GM10266 (cell line): ENCODE measurements at regions not wholly inside any gene's neighbourhood (a gene's known extent, or its start where the extent isn't known, plus 50 kb on each side); places are given as distances from the start of the nearest gene placed in this dataset.

Source experiments
- DNase-seq: peaks from one replicate; pipeline ENCODE4 v3.0.0; 2012; ENCODE audit errors: extremely low spot score
- TF ChIP-seq, protein P1 (sequence below): IDR thresholded peaks from 2 replicates; pipeline ENCODE4 v1.5.1; 2012; ENCODE audit warnings: mild to moderate bottlenecking, low read depth; ENCODE audit not compliant: control insufficient read depth, insufficient read depth; ENCODE audit errors: missing control alignments

- DNase-seq: no peak
These were observed 50.5 kb upstream of the ZNF438 start for GRCh38 chr10:31081937-31082840.

GRCh38 chr10:31083765-31084184, 52.1 kb upstream of the ZNF438 start:
- peak; percentile 50 for DNase-seq
- TF ChIP-seq, protein P1, sequence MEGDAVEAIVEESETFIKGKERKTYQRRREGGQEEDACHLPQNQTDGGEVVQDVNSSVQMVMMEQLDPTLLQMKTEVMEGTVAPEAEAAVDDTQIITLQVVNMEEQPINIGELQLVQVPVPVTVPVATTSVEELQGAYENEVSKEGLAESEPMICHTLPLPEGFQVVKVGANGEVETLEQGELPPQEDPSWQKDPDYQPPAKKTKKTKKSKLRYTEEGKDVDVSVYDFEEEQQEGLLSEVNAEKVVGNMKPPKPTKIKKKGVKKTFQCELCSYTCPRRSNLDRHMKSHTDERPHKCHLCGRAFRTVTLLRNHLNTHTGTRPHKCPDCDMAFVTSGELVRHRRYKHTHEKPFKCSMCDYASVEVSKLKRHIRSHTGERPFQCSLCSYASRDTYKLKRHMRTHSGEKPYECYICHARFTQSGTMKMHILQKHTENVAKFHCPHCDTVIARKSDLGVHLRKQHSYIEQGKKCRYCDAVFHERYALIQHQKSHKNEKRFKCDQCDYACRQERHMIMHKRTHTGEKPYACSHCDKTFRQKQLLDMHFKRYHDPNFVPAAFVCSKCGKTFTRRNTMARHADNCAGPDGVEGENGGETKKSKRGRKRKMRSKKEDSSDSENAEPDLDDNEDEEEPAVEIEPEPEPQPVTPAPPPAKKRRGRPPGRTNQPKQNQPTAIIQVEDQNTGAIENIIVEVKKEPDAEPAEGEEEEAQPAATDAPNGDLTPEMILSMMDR: peak; percentile 49

More at GRCh38 chr10:31081937-31082840, 50.5 kb upstream of the ZNF438 start:
- TF ChIP-seq, protein P1: no peak

GRCh38 chr10:31087011-31087410, 55.3 kb upstream of the ZNF438 start:
- TF ChIP-seq, protein P1: no peak
- no peak for DNase-seq

GRCh38 chr10:31087851-31088250, 56.2 kb upstream of the ZNF438 start:
- TF ChIP-seq, protein P1: no peak
- DNase-seq: no peak

- TF ChIP-seq, protein P1: no peak
- peak; percentile 36 for DNase-seq
These were observed 59.4 kb upstream of the ZNF438 start for GRCh38 chr10:31090894-31091607.

DNA sequence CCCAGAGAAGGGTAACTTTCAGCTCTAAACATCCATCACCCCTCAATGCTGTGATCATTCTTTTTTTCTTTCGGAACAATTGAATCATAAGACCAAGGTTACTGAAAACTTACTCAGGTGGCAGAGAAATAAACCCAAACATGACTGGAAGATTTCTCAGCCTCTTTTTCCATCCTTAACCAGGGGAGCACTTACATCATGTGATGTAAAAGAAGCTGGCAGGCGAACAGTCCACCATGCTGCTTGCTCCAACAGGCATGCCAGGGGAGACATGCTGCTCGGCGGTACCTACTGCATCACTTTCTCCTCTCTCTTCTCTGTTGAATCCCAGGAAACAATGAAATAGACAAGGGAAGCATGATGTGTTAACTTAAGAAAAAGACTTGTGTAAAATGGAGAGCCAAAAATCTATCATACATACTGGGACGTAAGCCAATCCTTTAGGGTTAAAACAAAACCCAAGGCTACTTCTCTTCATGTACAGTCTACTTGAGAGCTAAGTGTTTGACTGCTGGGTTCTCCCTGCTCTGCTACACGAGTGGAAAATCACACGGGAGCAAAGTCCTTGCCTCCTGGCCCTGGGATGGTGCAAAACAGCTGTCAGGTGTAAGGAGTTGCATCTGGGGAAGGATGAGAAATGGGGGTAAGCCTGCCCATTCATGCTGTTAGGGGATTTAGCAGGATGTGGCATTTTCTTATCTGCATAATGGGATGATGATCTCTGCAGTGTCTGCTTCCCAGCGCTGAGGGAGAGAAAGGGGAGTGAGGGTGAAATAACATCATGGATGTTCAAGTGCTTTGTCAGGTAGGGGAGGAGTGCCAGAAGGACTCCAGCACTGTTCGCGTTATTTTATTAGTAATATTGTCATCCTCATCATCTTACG, 64.3 kb upstream of the ZNF438 start:
- DNase-seq: no peak
- TF ChIP-seq, protein P1: no peak
